GM18498 (cell line): ENCODE measurements at regions not wholly inside any gene's neighbourhood (a gene's known extent, or its start where the extent isn't known, plus 50 kb on each side); places are given as distances from the start of the nearest gene placed in this dataset.

Source experiments
- ATAC-seq: cut with Tn5 transposase; IDR thresholded peaks from one replicate; pipeline ENCODE4 v1.9.1; 2021; ENCODE audit warnings: mild to moderate bottlenecking, moderate library complexity; ENCODE audit not compliant: unreplicated experiment

DNA sequence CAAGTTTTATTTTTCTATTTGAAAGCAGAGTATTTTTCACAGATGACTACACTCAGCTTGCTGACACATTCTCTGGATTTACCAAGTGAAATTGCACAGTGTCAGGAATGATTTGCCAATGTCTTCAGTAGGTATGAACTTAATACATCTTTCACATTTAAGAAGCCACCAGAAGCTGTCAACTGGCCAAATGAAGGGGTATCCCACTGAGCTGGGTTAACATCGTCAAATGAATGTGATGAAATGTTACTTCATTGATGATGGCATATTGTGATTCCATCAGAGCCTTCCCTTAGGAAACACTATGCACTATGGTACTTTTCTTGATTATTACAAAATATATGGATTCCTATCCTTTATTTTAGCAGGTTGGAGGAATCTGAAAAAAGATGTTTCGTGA lies 592.3 kb downstream of the FGF9 start:
- ATAC-seq, result no peak

DNA sequence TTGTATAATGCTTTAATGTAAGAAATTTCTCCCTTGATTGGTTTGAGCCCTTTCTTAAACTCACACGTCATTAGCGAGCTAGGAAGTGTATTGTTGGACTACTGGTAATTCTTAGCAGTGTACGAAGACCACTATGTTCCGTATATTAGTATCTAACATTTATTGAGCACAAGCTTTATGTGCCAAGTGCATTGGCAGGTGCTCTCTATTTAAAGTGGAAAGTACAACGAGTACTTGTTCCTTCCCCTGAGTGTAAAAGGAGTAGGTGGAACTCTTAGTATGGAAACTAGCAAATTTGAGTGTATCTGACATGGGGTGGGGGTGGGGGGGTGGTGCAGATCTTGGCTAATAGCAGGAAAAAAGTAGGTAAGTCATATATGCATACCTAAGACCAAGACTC lies 594.7 kb downstream of the FGF9 start:
- no peak for ATAC-seq

DNA sequence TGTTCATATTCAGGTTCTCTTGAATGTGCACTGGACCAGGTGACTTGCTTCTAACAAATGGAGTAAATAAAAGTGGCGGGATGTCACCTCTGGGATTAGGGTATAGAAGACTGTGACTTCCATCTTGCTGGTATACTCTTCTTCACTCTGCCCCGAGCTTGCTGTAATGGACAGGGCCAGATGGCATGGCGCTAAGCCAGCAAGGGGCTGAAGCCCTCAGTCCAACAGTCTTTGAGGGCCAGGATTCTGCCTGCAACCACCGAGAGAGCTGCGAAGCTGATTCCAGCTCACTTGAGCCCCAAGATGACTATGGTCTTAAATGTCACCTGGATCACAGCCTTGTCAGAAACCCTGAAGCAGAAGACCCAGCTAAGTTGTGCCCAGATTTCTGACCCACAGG lies 600.0 kb downstream of the FGF9 start:
- ATAC-seq, result no peak

DNA sequence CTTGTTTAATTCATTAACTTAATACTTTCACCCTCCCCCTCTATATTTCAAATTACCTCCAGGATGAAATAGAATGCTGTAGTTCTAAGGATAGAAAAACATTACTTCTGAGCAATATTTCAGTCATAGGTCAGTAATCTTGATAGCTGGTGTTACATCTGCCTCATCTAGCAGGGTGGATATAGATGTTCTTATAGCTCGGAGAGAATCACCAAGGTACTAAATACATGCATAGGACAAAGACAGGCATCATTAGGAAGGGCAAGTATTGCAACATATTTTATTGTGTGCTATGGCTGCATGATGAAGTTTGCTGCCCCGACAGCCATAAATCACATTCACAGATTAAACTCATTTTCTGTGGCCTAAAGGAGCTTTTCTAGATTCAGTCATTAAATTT lies 601.0 kb downstream of the FGF9 start:
- no peak for ATAC-seq

DNA sequence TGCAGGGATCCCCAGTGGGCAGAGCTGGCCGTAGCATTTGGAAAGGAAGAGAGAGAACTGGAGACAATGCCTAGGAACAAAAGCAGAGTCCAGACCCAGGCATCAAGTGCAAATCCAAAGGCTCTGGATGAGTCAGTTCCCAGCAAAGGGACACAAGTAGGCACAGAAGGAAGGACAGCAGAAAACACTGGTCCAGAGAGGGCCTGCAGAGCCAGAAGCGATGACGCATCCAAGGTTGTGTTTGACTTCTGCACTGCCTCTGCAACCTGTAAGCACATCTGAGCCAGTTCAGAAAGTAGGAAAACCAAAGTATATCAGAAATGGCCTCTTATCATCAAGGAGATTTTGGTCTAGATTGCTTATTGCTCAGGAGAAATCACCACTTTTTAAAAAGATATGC lies 604.5 kb downstream of the FGF9 start:
- no peak for ATAC-seq

DNA sequence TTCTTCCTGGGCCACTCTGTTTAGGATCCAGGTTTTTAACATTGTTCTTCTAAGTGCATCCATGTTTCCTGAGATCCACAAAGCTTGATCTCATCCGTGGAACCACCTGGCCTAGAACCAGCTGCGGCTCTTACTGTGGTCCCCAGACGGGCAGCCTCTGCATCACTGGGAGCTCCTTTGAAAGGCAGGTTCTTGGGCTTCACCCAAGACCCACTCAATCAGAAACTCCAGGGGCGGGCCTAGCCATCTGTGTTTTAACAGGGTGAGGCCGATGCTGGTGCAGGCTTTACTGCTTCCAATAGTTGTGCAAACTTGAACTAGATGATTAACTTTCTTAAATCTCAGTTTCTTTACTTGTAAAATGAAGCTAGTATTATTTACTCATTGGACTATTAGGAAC lies 605.7 kb downstream of the FGF9 start:
- no peak for ATAC-seq

DNA sequence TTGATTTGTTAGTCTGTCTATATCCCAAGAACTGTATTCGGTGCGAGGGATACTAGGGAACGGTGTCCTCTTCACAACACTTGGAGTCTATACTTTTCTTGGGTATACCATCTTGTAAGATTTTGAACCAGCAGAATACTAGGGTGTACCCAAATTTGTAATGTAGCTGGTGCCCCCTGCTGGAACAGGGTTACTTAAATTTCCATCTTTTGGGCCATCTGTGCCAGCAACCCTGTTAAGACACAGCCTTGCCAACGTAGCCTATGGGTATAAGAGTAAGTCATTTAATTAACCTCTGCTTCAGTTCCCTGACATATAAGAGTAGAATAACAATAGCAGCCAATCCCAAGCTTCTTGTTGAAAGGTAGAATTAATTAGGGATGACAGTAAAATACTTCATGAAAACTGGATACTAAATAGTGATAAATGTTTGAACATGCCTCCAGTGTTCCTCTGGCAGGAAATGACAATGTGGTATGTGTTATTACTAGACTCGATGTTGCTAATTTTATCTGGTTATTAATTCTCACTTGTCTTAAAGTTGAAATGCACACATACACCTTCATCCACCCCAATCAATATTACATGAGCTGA lies 607.6 kb downstream of the FGF9 start:
- ATAC-seq, result peak; percentile 81

DNA sequence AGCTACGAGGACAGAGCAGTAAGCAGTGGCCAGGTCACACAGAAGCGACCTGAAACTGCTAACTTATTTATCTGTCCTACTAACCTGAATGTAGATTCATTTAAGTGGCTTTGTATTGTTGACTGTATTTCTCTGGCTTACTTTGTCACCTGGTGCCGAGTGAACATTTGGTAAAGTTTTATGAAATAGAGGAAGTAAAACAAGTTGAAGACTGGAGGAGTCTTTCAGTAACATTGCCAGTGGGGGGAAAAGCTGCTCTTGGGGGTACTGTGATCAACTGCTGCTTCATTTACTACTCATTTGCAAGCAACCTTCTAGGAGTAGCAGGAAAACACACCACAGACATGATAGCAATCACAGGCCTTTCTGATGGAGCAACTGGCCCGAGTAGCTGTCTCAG lies 615.0 kb downstream of the FGF9 start:
- ATAC-seq, result no peak

DNA sequence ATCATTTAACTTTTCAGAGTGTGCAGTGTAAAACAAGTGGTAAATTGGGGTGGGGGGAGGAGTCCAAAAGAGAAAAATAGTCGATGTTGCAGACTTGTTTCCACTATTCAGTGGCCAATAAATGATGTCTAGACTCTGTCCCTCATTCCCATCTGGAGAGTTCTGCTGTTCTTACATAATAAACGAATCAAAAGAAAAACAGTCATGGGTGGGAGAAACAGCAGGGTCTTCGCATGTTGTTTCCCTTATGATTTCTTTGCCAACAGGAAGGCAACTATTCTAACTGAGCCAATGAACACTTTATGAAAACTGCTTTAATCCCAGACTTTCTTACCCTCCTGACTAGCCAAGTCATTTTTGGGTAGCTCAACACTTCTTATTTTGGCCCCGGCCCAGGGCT lies 615.5 kb downstream of the FGF9 start:
- no peak for ATAC-seq

DNA sequence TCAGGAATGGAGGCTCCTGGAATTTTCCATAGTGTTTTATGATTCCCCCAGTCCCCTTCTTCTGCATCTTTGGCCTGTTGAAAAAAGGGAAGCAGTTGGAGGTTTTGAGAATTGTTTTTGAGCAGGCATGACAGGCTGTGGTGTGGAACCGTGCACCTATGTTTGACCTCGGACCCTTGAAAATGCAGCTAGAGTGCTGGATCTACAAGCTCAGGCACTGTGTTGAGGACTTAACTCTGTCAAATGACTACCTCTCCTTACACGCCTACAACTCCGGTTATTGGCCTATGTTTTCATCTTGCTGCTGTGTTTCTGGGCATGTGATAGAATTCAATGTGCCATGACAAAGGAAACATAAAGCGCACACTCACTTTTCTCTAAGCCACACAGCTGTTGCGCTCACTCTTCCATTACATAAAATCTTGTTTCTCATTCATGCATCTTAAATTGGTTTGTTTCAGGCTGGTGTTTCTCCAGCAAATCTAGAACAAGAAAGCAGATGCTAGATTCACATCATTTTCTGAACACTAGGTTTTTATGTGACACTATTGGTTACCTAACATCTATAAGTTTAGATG lies 616.6 kb downstream of the FGF9 start:
- ATAC-seq, result no peak

DNA sequence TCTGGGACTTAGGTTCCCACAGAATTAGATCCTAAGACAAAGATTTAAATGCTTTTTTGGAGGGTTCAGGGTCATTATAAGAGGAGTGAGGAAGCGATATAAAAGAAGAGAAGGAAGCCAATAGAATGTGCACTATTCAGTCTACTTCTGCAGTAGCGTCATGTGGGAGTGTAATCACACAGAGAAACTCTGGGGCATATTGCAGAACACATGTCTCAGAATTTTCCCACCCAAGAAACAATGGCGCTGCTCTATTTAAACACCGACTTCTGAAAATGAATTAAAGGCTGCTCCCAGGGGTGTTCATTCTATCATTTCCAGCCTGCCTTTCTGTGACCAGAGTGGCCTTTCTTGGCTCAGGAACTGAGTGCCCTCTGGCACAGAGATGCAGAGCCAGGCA lies 617.6 kb downstream of the FGF9 start:
- ATAC-seq, result no peak

DNA sequence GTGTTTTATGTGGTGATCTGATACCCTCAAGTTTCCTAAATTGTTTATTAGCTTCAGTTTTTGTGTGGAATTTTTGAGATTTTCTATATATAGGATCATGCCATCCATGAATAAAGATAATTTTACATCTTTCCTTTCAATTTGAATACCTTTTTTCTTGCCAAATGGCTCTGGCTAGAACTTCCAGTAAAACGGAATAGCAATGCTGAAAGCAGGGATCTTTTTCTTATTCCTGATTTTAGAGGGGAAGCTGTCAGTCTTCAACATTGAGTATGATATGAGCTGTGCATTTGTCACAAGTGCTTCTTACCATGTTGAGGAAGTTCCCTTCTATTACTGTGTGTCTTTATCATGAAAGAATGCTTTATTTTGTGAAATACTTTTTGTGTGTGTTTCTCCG lies 618.8 kb downstream of the FGF9 start:
- no peak for ATAC-seq

DNA sequence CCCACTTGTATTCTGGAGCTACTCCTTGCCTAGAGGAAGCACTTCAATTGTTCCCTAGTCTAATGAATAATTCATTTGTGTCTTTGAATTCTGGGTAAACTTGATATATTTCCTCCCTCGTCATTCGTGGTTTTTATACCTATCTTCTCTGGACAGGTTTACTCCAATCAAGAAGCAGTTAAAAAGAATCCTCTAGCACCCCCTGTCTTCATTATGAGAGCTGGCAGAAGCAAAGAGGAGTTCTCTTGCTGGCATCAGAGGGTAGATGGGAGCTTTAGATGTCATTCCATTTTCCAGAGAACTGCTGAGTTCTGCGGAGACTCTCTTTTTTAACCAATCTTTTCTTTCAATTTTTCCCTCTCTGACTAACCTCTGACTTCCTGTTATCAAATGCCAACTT lies 627.7 kb downstream of the FGF9 start:
- no peak for ATAC-seq

DNA sequence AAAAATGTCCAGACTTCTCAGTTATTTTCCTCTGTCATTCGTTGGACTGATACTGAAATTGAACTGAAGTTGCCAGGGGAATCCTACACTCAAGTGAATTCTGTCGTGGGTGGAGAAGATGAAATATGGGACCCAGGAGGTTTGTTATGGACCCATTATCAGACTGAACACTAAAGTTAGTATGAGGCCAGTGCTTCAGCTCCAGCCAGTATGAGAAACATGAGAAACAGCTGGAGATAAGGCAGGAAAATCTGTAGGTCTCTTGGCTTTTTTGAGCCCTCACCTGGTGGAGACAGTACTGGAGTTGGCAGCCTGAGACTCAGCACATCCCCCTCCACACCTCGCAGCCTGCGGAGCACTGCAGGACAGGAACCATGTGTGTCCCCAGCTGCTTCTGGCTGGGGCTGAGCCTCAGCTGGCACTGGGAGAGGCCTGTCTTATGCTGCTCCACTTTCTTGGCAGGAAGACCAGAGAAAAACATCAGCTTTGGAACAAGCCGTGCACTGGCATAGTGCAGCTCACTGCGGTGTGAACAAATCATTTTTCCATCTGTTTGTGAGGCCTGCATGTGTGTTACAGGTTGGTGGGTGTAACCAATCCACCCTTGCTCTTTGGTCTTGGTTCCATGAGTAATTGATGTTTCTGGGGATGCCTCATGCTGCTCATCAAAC lies 641.0 kb downstream of the FGF9 start:
- no peak for ATAC-seq

DNA sequence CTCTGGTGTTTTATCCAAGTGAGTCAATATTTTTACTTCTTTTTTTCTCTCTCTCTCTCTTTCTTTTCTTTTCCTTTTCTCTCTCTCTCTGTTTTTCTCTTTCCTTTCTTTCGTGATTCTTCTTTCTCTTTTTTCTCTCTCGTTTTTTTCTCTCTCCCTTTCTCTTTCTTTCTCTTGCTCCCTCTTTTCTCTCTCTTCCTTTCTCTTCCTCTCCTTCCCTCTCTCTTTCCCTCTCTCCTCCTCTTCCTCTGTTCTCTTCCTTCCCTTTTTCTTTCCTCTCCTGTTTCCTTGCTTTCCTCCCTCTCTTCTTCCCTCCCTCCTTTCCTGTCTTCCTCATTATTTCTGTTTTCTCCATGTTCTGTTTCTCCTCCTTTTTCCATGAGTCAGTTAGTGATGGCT lies 641.5 kb downstream of the FGF9 start:
- ATAC-seq, result no peak

DNA sequence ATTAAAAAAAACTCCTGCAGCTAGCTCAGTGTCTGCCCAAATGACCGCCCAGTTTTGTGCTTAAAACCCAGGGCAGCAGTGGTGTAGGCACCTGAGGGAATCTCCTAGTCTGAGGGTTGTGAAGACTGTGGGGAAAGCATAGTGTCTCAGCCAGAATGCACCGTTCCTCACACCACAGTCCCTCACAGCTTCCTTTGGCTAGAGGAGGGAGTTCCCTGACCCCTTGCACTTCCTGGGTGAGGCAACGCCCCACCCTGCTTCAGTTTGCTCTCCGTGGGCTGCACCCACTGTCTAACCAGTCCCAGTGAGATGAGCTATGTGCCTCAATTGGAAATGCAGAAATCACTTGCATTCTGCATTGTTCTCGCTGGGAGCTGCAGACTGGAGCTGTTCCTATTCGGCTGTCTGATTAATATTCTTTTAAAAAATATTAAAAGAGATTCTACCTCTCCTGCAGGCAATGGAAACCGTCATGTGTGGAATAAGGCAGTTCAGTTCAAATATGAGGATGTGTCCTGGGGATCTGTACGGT lies 645.7 kb downstream of the FGF9 start:
- no peak for ATAC-seq

DNA sequence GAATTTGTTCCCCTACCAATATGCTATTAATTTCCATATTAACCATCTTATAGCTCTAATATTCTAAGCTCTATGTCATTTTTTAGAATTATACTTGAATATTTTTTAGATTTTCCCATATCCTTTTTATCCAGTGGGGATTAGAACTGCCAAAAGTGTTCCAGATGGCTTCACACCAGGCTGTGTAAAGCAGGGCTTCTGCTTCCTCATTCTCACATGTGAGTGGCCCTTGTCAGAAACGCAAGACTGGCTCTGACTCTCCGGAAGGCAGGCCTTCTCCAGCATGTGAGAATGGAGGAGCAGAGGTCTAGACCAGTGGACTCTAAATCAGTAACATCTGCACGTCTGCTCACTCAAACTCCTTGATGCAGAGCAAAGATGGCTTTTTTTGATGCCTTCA lies 650.1 kb downstream of the FGF9 start:
- ATAC-seq, result no peak

DNA sequence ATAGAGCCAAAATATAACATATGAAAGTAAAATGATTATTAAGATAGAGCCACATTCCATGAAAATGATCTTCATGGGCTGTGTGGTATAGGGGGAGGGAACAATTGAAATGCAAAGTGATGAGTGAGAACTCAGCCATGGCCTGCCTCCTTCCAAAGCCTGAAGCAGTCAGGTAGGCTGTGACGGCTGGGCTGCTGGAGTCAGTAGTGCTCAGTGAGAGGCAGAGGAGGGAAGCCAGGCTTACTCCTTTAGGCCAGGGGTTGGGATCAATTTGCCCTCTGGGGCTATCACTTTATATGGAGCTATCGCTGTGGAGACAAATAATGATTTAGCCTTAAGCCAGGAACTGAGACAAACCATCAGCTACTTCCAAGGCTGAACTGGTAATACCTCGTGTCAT lies 654.9 kb downstream of the FGF9 start:
- ATAC-seq, result no peak

DNA sequence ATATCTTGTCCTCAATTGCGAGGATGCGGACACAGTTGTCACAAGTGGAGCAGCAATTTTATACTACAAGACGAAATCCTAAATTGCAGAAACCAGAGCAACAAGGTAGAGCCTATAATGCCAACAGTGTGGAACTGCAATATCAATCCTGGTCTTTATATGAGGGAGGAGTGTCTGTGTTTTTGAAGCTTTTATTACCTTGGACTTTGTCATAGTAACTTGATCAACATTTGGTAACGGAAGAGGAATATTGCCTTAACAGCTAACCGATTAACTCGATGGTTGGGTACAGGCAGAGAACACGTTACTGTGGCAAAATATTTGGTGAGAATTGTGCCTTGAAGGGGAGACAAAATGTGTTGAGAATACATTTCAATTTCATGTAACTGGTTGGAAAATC lies 661.5 kb downstream of the FGF9 start:
- no peak for ATAC-seq

DNA sequence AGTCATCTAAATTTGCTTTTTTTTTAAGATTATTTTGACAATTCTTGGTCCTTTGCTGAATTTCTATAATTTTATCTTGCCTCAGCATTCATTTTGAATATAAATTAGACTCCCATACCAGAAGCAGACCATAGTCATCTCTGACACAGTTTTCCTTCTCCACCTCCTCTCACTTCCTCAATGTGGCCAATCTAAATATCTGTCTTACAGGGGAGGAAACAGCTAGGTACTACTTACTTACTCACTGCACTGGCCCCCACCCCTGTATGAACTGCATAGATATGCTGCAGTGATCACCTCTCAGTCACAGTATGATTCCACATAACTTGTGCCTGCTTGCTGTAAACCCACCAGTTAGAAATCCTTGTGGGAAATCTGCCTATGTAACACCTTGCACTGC lies 665.6 kb downstream of the FGF9 start:
- ATAC-seq, result no peak

DNA sequence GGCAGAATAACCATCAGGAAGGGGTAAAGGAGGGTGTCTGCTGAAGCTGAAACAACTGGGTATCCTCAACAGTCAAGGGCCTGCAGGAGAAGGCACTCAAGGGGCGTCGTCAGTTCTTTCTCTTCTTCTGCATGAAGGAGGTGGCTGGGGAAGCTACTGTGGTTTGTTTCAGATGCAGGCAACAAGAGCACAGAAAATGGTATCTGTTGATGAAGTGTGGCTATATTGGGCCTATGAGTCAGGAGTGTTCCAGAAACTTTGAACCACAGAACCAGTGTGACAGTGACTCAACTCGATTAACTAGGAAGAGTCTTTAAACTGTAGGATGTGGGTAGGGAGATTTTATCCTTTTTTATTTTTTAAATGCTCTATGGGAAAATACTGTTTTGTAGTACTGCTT lies 686.3 kb downstream of the FGF9 start:
- ATAC-seq, result no peak

DNA sequence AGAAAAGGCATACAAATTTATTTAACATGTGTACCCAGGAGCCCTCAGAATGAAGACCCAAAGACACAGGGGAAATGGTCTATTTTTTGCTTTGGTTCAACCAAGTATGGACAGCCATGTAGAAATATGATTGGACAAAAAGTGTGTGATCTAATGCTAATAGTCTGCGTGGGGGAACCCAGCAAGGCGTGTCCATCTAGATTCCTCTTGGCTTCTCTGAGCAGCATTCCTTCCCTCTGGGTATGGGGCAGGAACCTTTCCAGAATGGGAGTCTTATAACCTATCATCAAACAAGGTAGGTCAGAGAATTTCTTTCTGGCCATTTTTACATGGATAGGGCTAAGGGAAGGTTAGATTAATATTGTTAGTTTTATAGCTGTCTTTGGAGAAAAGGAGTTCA lies 698.2 kb downstream of the FGF9 start:
- no peak for ATAC-seq

DNA sequence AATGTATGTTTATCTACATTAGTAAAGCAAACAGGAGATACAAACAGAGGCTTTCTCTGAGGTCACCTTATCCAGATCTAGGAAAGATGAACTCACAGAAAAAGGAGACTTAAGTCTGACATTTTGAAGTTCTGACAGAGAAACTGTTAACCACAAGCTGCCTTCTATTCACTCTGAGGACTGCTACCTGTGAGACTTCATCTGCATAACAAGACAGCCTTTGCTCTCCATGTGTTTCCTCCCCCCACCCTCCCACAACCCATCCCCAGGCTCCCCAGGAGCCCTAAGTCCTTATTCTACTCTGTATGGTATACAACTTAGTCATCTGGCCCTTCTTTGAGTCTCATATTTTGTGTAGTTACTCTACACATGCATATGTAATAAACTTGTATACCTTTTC lies 699.0 kb downstream of the FGF9 start:
- no peak for ATAC-seq
